Epithelial cell of prostate (primary cell): ENCODE measurements at regions not wholly inside any gene's neighbourhood (a gene's known extent, or its start where the extent isn't known, plus 50 kb on each side); places are given as distances from the start of the nearest gene placed in this dataset.
"Not testable (repeated sequence)": the region's sequence is repeated elsewhere in the genome, so short reads cannot be mapped to it uniquely, and the experiment has no call there.

Experiments
- DNase-seq: peaks from one replicate; pipeline ENCODE4 v3.0.0-alpha.2; 2011; ENCODE audit warnings: low read depth, low spot score
- H3K27ac ChIP-seq: fragments of 450-650 bp; 2 replicates; pipeline ENCODE4 v1.5.1; 2017; ENCODE audit warnings: mild to moderate bottlenecking

DNA sequence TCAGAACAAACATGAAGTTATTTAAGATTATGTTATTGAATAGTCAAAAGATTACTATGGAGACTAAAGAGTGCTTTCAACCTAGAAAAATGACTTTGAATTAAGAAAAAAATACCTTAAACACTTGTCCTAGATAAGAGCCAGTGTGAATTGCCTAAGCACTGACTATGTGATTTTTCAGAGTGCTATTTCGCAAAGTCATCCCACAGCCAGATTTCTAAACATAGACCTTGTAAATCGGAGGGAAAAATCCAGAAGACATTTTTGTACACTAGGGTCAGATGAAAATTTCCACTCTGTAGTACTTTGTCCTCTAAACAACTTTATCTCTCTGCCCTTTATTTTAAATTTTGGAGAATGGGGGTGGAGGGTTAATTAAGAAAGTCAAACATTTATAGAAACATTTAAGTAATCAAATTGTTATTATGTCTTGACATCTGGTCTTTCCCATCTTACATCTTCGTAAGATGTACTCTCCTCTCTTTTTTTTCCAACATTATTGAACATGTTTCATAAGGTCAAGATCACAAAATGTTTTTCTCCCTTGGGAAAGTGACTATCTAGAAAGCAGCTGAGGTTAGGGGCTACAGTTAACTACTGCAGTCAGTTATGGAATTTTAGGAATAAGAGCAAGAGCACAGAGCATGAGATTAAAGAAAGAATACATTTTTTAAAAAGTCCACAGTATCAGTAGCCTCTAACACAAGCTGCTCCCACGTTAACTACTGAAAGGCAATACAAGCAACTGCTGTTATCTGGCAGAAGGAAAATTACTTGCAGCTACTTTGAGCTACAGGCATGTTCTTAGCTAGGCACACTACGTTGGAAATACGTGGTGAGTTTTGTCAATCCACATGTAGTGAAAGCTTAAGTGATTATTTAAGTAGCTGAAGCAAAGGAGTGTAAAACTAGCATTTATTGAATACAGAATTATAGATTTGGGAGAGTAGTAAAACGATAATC, 648.5 kb downstream of the HTR1B start:
- DNase-seq: no peak
- no peak overlapping the region for H3K27ac ChIP-seq

DNA sequence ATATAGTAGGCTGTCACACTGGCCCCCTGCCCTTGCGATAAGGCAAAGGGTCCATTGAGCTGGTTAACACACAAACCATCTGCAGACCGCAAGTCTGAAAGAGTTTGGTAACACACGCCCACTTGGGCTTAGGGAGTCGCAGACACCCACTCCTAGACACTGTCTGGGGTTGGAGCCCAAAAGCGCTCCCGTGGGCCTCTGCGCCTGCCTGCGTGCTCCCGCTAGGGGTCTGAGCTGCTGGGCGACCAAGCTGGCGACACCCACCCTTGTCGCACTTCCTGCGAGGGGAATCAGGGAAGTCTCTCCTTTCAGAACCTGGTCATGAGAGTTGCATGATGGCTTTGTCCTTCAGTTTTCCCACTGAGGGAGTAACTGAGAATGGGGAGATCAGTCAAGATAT, 653.0 kb downstream of the HTR1B start:
- DNase-seq: no peak
- H3K27ac ChIP-seq: no peak overlapping the region

DNA sequence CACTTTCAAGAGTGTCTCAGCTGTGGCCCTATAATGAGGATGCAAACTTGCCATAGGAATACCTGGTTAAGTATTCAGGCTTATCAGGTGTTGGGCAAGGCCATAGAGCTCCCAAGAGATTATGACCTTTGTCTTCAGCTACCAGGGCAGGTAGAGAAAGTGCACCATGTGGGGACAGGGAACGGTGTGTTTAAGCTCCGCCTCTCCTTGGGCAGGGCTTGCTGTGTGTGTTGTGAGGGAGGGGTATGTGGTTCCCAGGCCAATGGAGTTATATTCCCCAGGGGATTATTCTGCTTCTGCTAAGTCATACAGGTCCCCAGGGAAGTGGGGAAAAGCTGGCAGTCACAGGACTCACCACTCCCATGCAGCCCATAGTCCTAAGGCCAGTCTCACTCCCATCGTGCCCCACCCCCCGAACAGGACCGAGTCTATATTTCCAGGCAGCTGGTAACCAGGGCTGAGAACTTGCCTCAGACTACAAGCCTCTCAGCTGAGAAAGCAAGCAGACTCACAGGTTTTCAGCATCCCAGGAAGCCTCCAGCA, 660.2 kb downstream of the HTR1B start:
- no peak for DNase-seq
- no peak overlapping the region for H3K27ac ChIP-seq

DNA sequence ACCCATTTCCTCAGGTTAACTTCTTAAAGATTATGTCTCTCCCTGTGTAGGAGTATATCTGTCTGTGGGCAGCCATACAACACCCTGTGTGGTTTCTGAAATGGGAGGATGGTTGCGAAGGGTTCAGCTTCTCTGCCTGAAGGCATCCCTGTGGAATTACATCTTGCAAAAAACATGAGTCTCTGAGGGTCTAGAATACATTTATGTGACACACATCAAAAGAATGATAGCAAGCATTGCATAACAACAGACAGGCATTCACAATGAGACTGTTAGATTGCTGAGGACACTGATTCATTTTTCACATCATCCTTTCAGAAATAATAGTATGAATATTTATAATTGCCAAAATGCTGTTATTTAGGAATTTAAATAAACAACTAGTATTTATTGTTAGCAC, 670.9 kb downstream of the HTR1B start:
- no peak overlapping the region for H3K27ac ChIP-seq
- DNase-seq: no peak

DNA sequence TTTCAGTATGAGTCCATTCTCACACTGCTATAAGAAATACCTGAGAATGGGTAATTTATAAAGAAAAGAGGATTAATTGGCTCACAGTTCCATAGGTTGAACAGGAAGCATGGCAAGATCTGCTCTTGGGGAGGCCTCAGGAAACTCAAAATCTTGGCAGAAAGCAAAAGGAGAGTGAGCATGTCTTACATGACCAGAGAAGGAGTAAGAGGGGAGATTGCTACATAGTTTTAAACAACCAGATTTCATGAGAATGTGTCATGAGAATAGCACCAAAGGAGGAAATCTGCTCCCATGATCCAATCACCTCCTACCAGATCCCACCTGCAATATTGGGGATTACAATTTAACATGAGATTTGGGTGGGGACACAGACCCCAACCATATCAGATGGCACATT, 672.4 kb downstream of the HTR1B start:
- no peak overlapping the region for H3K27ac ChIP-seq
- DNase-seq: no peak

DNA sequence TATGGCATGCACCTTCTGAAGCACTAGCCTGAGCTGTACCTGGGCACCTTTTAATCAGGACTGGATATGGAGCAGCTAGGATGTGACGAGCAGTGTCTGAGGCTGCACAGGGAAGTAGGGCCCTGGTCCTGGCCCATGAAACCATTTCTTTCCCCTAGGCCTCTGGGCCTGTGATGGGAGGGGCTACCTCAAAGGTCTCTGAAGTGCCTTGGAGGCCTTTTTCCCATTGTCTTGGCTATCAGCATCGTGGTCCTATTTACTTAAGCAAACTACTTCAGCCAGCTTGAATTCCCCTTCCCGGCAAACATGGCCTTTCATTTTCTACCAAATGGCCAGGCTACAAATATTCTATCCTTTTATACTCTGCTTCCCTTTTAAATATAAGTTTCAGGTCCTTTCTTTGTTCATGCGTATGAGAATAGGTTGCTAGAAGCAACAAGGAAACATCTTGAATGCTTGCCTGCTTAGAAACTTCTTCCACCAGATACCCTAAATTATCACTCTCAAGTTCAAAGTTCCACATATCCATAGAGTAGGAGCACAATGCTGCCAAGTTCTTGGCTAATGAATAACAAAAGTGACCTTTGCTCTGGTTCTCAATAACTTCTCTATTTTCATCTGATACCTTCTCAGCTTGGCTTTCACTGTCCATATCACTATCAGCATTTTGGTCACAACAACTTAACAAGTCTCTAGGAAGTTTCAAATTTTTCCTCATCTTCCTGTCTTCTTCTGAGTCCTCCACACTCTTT, 673.1 kb downstream of the HTR1B start:
- no peak overlapping the region for H3K27ac ChIP-seq
- no peak for DNase-seq

DNA sequence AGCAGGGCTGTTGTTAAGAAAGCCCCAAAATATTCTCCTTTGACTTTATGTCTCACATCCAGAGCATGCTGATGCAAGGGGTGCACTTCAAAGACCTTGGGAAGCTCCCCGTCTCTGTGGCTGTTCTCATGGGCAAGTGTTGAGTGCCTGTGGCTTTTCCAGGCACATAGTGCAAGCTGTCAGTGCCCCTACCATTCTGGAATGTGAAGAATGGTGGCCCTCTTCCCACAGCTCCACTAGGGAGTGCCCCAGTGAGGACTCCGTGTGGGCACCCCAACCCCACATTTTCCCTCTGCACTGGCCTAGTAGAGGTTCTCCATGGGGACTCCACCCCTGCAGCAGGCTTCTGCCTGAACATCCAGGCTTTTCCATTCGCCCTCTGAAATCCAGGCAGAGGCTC, 673.7 kb downstream of the HTR1B start:
- no peak overlapping the region for H3K27ac ChIP-seq
- DNase-seq: no peak

DNA sequence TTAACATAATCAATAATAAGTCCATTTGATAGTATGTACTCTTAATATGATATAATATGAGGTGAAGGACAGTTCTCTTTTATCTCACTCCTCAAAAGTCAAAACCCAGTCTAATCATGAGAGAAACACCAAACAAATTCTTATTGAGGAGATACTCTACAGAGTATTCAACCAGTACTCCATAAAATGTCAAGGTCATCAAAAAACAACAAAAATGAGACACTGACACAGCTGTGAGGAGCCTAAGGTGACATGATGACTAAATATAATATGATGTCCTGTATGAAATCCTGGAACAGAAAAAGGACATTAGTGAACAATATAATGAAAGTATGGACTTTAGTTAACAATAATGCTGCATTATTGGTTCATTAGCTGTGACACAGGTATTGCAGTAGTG, 675.1 kb downstream of the HTR1B start:
- no peak overlapping the region for H3K27ac ChIP-seq
- no peak for DNase-seq

DNA sequence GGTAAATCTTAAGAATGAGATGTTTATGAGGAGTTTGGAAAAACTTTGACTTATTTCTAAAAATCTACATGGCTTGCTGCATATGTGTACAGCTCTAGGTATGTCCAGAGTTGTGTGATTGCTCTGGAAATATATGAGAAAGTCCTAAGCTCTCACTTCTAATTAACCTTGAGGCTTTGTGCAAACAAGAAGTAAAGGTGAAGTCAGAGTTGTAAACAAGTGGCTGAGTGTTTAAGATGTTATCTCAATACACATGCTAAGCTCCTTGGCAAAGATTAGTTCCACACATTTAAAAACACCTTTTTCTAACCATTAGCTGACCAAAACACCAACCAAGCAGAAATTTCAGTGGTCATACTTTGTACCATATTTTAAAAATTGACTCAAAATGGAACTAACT, 684.2 kb downstream of the HTR1B start:
- H3K27ac ChIP-seq: no peak overlapping the region

DNA sequence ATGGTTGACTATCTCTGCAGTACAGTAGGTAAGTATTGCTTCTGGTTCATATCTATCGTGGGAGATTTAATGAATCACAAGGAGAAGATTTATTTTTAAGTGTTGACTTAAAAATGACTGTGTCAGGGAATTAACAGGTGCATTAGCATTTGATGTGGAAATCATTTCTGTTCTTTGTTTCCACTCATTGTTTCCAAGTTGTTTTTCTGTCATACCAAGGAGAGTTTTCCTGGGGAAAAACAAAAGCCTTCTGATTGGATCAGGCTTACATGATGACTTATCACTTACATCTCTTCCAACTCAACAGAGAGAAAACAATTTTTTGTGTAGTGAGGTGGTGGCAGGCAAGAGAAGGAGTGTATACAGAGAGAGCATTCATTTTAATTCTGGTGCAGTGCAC, 686.4 kb downstream of the HTR1B start:
- DNase-seq: no peak
- no peak overlapping the region for H3K27ac ChIP-seq

More for the DNA sequence above, 684.2 kb downstream of the HTR1B start:
- DNase-seq: no peak

DNA sequence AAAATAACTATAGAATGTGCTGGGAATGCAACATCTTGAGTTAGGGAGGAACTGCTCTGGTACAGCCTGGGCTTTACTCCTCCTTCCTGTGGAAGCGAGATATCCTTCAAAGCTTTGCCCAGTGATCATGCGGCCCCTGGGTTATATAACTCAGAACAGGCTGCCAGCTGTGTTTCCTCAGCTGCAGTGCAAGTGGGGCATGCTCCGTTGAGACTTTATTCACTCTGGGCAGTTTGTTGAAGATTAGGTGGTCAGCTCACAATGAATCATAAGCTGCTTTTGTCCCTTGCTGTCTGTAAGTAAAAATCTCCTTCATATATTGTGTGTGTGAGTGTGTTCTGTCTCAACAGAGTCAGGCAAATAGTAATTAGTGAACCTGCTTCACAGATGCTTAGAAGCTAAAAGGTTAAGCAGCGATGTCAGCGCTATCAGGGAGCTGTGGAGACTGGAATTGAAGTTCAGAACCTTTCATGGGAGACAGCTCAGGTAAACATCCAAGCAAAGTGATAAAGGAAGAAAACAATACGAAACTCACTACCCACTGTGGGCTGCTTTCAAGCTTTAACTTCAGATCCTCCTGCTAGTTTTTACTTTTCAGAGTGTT, 688.4 kb downstream of the HTR1B start:
- no peak for DNase-seq
- H3K27ac ChIP-seq: no peak overlapping the region

DNA sequence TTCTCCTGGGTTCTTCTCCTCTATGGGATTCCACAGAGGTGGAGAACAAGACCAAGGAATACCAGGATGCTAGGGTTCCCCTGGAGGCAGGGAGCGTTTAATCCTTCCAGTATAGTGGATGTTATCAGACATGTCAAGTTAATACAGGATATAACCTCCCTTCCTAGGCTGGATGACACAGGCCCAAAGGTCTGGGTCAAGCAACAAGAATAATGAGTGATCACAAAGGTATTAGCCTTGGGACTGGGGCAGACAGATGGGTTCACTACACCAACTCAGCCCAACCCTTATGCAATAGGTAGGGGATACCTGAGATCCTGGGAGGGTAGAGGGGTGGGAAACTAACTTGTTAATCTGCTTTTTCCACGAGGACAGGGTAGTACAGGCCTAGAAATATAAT, 690.3 kb downstream of the HTR1B start:
- no peak overlapping the region for H3K27ac ChIP-seq
- no peak for DNase-seq

DNA sequence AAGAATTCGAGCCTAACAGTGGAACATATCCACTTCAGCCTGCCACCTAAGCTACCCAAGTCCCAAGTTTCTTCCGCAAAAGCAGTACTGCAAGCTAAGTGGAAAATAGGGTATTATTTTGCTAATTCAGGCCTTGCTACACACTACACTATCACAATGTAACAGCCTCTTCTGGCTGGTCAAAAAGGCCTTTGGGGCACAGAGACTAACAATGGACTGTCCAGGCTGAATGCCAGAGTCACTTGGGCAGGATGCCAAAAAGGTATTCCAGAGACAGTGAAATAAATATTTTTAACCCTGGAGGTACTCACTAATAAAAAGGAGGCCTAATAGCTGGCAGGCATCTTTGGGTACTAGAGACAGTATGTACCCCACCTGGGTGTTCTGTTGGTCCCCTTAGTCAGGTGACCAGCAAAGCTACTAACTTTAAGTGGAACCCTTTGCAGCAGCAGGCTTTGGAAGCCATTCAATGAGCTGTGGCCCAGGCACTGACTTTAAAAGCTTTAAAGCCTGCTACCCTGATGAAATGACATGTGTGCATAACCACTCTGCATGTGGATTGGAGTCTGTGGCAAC, 692.1 kb downstream of the HTR1B start:
- no peak overlapping the region for H3K27ac ChIP-seq
- DNase-seq: no peak

DNA sequence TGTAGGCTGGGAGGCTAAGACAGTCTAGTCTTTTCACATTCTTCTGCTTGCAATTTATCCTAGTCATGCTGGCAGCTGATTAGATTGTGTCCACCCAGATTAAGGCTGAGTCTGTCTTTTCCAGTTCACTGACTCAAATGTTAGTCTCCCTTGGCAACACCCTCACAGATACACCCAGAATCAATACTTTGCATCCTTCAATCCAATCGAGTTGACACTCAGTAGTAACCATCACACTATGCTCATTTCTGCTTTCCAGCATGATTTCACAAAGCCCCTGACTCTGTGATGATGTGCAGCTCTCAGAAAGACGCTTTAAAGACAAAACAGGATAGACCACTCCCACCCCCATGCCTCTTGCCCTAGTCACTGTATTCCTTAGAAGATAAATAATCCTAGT, 693.0 kb downstream of the HTR1B start:
- no peak overlapping the region for H3K27ac ChIP-seq
- DNase-seq: no peak

DNA sequence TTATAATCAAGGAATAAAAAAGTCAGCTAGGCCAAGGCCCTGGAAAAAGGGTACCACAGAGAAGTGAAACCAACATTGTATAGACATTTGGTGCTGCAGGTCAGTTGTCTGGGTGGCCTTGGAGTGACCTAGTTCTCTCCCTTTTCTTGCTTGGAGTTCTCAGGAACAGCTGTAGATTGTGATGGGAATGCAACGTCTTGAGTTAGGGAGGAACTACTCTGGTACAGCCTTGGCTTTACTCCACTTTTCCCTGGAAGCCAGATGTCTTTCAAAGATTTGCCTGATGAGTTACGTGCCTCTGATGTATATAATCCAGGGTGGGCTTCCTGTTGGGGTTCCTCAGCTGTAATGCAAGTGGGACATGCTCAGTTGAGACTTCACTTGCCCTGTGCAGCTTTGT, 694.7 kb downstream of the HTR1B start:
- no peak for DNase-seq
- H3K27ac ChIP-seq: no peak overlapping the region

DNA sequence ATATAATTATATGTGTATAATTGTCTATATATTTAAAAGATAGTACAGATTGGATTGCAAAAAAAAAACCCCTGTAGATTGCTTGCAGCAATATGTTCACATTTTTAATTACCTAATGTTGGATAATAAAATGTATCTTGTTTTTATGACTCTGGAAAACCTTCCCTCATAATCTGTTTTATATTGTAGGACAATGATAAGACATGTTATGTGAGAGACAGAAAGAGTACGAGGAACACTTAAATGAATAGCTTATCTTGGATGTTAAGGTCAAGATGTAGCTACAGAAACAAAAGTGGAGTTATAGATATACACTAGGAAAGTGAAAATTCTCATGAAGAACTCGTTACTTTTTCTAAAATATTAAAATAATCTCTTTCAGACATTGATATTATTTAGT, 691.6 kb upstream of the IMPG1 start:
- no peak for DNase-seq
- no peak overlapping the region for H3K27ac ChIP-seq

DNA sequence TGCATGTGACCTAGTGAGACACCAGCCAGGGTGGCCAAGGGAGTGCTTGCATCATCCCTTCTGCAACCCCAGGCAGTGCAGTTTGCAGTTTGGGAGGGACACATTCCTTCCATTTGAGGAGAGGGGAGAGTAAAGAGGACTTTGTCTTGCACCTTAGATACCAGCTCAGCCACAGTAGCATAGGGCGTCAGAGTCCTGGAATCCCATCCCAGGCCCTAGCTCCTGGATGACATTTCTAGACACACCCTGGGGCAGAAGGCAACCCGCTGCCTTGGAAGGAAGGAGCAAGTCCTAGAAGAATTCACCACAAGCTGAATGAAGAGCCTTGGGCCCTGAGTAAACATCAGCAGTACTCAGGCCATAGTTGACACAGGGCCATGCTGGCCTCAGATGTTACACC, 680.4 kb upstream of the IMPG1 start:
- no peak overlapping the region for H3K27ac ChIP-seq
- DNase-seq: no peak

DNA sequence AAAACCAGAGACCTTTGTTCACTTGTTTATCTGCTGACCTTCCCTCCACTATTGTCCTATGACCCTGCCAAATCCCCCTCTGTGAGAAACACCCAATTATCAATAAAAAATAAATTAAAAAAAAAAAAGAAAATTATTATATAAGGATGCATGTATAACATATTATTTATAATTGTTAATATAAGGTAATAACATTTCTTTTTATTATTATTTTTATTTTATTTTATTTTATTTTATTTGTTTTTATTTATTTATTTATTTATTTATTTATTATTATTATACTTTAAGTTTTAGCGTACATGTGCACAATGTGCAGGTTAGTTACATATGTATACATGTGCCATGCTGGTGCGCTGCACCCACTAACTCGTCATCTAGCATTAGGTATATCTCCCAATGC, 672.9 kb upstream of the IMPG1 start:
- DNase-seq: not testable (repeated sequence)

DNA sequence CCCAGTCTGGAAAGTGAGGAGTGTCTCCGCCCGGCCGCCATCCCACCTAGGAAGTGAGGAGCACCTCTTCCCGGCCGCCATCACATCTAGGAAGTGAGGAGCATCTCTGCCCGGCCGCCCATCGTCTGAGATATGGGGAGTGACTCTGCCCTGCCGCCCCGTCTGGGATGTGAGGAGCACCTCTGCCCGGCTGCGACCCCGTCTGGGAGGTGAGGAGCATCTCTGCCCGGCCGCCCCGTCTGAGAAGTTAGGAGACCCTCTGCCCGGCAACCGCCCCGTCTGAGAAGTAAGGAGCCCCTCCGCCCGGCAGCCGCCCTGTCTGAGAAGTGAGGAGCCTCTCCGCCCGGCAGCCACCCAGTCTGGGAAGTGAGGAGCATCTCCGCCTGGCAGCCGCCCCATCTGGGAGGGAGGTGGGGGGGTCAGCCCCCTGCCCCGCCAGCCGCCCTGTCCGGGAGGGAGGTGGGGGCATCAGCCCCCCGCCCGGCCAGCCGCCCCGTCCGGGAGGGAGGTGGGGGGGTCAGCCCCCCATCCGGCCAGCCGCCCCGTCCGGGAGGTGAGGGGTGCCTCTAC, 671.8 kb upstream of the IMPG1 start:
- not testable (repeated sequence) for DNase-seq, H3K27ac ChIP-seq

More for the DNA sequence above, 672.9 kb upstream of the IMPG1 start:
- not testable (repeated sequence) for H3K27ac ChIP-seq

DNA sequence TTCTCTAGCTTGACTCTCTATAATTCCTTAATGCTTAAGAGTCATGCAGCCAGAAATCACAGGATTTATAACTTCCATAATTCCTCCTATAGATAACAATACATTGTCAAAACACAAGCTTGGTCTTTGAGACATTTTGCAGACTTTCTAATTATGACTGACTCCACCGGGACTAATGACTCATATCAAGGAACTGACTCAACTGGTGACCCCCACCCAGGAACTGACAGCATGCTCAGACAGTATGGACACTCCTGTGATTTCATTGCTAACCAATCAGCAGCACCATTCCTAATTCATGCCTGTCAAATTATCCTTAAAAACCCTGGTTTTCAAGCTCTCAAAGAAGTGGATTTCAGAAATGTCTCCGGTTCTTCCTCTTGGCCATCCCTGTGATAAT, 670.5 kb upstream of the IMPG1 start:
- H3K27ac ChIP-seq: no peak overlapping the region
- DNase-seq: no peak
